ENCODE measurements at regions not wholly inside any gene's neighbourhood (a gene's known extent, or its start where the extent isn't known, plus 50 kb on each side); places are given as distances from the start of the nearest gene placed in this dataset.
"Not testable (repeated sequence)": the region's sequence is repeated elsewhere in the genome, so short reads cannot be mapped to it uniquely, and the experiment has no call there.

DNA sequence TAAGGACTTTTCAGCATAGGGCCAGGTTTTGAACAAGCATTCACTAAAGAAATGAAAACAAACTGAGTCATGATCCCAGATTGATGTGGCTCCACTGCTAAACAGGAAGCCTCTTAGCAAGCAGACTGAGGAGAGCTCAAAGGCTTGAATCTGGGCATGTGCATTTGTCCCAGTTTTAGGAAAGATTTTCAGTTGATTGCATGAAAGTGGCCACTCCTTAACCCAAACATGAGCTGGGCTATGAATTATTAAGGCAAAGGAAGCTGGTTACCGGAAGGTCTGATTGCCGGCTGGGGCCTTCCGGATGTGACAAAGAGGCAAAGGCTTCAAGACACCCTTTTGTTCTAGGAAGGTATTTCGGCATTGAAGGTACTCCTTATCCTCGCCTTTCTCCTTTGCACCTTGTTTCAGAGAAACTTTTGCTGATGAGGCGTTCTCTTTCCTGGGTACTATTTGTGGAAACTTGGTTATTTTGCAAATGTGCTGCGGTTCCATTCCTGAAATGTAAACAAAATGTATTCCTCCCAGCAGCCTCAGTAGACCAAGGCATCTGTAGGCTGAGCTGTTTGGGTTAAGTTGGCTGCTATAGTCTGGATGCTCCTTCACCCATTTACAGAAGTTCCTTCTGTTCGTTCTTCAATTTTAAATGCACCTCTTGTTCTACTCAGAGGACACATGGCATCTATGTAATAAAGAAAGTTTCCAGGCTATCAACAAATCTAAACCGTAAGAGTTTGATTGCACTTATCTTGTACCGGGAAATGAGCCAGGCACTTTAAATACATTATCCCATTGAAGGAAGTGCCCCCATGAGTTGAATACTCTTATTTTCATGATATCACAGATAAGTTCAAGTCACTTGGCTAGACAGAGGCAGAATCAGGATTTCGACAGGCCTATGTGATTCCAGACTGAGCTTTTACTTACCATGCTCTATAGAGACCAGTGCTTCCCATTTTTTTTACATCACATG lies 115.6 kb upstream of the METAP2 start:
- no peak for DNase-seq (ENCODE audit: low read depth, low spot score)

DNA sequence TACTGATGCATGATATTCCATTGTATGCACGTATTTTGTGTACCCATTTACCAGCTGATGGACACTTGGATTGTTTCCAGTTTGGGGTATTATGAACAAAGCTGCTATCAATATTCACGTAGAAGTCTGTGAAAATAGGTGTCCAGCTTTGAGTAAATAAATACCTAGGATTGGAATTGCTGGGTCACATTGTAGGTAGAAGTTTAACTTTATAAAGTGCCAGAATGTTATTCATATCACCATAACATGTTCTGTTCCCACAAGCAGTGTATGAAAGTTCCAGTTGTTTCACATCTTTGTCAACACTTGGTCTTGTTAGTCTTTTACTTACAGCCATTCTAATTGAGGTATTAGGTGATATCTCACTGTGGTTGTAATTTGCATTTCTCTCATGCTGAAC lies 108.0 kb upstream of the METAP2 start:
- DNase-seq (ENCODE audit: low read depth, low spot score), result no peak

DNA sequence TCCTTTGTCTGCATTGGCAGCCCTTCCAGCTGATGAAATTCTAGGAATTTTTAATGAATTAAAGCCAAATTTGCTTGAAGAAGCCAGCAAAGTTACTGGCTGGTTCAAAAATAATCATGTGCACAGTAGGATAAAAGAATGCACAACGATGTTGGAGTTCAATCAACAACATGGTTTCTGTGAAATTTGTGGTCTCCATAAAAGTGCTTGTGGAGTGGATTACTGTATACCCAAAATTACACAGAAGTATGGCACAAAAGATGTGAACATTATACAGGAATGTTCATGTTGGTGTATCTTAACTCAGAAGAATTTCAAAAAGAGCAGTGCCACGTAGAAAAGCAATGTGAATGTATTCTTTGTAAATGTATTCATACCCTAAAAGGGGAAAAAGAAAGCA lies 105.0 kb upstream of the METAP2 start:
- DNase-seq (ENCODE audit: low read depth, low spot score), result no peak

DNA sequence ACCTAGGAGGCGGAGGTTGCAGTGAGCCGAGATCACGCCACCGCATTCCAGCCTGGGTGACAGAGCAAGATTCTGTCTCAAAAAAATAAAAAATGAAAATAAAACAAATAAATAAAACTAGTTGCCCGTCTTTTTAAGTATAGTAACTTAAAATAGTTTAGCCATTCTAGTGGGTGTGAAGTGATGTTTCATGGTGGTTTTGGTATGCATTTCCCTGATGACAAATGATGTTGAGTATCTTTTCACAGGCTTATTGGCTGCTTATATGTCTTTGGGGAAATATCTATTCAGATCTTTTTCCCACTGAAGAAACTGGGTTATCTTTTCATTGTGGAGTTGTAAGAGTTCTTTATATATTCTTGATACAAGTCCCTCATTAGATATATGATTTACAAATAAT lies 102.4 kb upstream of the METAP2 start:
- no peak for DNase-seq (ENCODE audit: low read depth, low spot score)

- not testable (repeated sequence) for DNase-seq (ENCODE audit: low read depth, low spot score)
Measured at GRCh38 chr12:95379481-95379880, 94.5 kb upstream of the METAP2 start.

GRCh38 chr12:95380334-95380733 lies 93.6 kb upstream of the METAP2 start:
- not testable (repeated sequence) for DNase-seq (ENCODE audit: low read depth, low spot score)

GRCh38 chr12:95380997-95381786 lies 92.8 kb upstream of the METAP2 start:
- DNase-seq (ENCODE audit: low read depth, low spot score), result no peak

DNA sequence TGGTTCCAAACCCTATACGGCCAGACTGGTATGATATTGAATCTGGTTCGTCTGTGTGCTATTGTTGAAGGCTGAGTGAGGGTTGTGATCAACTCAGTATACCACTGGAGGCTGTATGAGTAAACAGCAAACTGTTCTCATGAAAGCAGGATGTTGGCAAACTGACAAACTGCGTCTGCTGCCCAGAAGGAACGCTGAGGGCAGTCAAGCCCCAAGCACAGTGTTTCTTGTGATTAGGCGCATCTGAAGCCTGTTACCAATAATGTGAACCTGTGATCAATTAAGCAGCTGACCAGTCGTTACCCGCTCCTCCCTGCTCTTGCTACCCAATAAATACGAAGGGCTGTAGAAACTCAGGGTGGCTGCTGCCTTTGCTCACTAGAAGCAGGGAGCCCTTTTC lies 90.0 kb upstream of the METAP2 start:
- DNase-seq (ENCODE audit: low read depth, low spot score), result not testable (repeated sequence)

- DNase-seq (ENCODE audit: low read depth, low spot score), result no peak
Measured at GRCh38 chr12:95384785-95385184, 89.2 kb upstream of the METAP2 start.

GRCh38 chr12:95385246-95386035 lies 88.5 kb upstream of the METAP2 start:
- DNase-seq (ENCODE audit: low read depth, low spot score), result peak; percentile 14

- DNase-seq (ENCODE audit: low read depth, low spot score), result no peak
Measured at GRCh38 chr12:95386051-95386450, 87.9 kb upstream of the METAP2 start.

DNA sequence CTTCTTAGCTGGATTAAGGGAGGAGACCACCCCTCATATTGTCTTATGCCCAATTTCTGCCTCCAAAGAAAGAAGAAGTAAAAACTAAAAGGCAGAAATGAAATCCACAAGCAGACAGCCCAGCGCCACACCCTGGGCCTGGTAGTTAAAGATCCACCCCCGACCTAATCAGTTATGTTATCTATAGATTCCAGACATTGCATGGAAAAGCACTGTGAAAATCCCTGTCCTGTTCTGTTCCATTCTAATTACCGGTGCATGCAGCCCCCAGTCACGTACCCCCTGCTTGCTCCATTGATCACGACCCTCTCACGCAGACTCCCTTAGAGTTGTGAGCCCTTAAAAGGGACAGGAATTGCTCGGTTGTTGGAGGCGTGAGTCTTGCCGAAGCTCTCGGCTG lies 85.7 kb upstream of the METAP2 start:
- not testable (repeated sequence) for DNase-seq (ENCODE audit: low read depth, low spot score)

DNA sequence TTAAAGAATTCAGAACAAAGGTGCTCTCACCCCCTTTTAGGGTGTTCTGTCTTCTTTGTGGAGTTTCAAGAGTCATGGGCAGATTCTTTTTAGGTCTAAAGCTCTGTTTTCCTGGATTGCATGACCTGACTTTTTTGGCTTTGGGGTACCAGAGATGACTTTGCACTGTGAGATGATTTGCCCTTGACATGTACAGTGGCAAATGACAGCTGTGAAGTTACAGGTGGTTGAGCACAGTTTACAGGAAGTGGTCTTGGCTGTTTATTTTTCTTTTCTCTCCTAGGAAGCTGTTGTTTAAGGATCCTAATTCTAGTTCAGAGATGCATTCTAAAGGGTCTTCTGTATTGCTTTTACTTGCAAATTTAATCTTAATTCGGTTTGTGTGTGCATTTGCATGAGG lies 83.8 kb upstream of the METAP2 start:
- DNase-seq (ENCODE audit: low read depth, low spot score), result no peak

GRCh38 chr12:95390932-95391331 lies 83.0 kb upstream of the METAP2 start:
- DNase-seq (ENCODE audit: low read depth, low spot score), result no peak

DNA sequence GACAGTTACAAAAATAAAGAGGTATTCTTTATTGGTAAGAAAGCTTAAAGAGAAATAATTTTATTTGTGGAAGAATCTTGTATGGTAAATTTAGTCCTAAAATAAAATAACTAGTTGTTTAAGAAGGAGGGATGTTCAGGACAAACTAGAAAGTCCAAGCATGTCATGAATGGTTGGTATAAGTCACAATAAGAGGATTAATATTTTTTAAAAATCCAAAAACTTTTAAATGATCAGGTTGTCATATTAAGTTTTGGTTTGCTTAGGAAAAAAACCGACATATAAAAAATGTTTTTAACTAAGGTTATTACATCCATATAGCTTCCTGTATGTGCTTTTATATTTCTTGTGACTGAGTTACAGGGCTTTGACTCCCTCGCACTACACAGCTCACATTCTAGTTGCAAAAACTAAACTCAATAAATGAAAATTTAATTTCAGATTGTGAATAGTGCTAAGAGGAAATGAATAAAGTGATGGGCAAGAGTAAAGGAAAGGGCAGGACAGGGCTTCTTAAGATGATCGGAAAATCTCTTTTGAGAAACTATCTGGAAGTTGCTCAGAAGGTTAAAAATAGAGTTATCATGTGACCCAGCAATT lies 80.7 kb upstream of the METAP2 start:
- DNase-seq (ENCODE audit: low read depth, low spot score), result no peak

- DNase-seq (ENCODE audit: low read depth, low spot score), result no peak
Measured at GRCh38 chr12:95395696-95396095, 78.3 kb upstream of the METAP2 start.

- no peak for DNase-seq (ENCODE audit: low read depth, low spot score)
Measured at GRCh38 chr12:95396849-95397468, 77.0 kb upstream of the METAP2 start.

DNA sequence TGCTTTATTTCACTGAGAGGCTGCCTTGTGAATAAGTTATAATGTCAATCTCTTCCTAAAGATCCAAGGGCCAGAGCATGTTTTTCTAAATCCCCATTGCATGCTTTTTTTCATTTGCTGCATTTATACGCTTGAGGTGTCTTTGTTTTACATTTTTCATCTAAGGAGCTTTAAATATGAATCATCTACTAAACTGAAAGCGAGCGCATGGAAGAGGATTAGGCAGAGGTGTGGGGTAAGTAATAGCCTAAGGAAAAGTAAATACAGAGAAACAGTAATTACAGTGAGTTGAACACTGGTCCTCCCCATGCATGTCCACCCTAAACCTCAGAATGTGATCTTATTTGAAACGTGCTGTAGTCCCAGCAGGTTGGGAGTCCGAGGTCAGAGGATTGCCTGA lies 76.4 kb upstream of the METAP2 start:
- DNase-seq (ENCODE audit: low read depth, low spot score), result no peak

DNA sequence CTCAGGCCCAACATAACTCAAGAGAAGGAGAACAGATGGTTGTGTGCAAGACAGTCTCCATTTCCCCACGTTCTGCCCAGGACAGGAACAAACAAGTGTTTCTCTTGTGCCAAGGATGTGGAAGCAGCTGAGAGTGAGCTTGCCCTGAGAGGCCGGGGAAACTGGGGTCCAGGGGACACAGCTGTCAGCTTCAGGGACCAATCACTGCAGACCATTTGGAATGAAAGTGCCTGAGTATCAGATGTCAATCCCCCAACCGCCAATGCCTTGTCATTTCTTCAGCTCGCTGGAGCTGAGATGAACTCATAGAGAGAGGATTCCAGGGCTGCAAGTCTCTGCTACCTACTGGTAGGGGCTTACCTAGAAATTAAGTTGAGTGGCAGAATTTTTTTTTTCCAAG lies 71.9 kb upstream of the METAP2 start:
- DNase-seq (ENCODE audit: low read depth, low spot score), result no peak

DNA sequence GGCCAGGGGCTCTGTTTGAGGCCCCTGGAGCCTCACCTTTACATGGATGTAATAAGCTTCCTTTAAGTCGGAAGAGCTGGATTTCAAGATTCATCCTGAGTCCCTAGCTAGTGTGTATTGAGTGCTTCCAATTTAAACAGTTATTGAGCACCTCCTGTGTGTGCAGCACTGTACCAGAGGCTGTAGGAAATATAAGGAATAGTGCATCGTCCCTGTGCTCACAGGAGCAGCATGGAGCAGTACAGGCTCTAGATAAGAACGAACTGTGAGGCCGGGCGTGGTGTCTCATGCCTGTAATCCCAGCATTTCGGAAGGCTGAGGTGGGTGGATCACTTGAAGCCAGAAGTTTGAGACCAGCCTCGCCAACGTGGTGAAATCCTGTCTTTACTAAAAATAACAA lies 65.8 kb upstream of the METAP2 start:
- DNase-seq (ENCODE audit: low read depth, low spot score), result no peak

GRCh38 chr12:95411057-95411456 lies 62.9 kb upstream of the METAP2 start:
- no peak for DNase-seq (ENCODE audit: low read depth, low spot score)
